Sciatic nerve (tissue), 2 donors: ENCODE measurements at regions not wholly inside any gene's neighbourhood (a gene's known extent, or its start where the extent isn't known, plus 50 kb on each side); places are given as distances from the start of the nearest gene placed in this dataset.
"Not testable (repeated sequence)": the region's sequence is repeated elsewhere in the genome, so short reads cannot be mapped to it uniquely, and the experiment has no call there.

Source experiments
- ATAC-seq: fragments of 200-7000 bp; cut with Tn5 transposase; one replicate; pipeline ENCODE4 v1.9.1; 2020; ENCODE audit warnings: mild to moderate bottlenecking, moderate library complexity
- DNase-seq: peaks from one replicate; pipeline ENCODE4 v3.0.0-alpha.2; 2020; ENCODE audit warnings: low spot score
- intact Hi-C: fragments of 100-400 bp; cut with DNase I; formaldehyde crosslinking; loops from one replicate; pipeline ENCODE4 v1.14.2; 2022
- donor health status: DM: no; HTN: no; CAD: no.
- donor health status: DM: no; HTN: no; CAD: no.

GRCh38 chr1:87436115-87436514 is 107.4 kb downstream of the LMO4 start:
- ATAC-seq = peak; percentile 47
- intact Hi-C loops, DNase-seq: not testable (repeated sequence)

- peak; percentile 47 for ATAC-seq
- intact Hi-C loops = no loop called here
Measured at GRCh38 chr1:87436534-87436933, 107.9 kb downstream of the LMO4 start.

GRCh38 chr1:87437663-87438295 is 109.1 kb downstream of the LMO4 start:
- ATAC-seq = no peak
- no peak for DNase-seq
- intact Hi-C loops = no loop called here

More at GRCh38 chr1:87436534-87436933, 107.9 kb downstream of the LMO4 start:
- DNase-seq = no peak

- no peak for ATAC-seq
- intact Hi-C loops = no loop called here
Measured at GRCh38 chr1:87439821-87440220, 111.1 kb downstream of the LMO4 start.

GRCh38 chr1:87449348-87449963 is 120.8 kb downstream of the LMO4 start:
- ATAC-seq (peak; percentile 40), DNase-seq (no peak)
- intact Hi-C loops = no loop called here

More at GRCh38 chr1:87439821-87440220, 111.1 kb downstream of the LMO4 start:
- no peak for DNase-seq

- DNase-seq (no peak), ATAC-seq (no peak)
- intact Hi-C loops = no loop called here
Measured at GRCh38 chr1:87450136-87450535, 121.5 kb downstream of the LMO4 start.

GRCh38 chr1:87450615-87451209 is 122.0 kb downstream of the LMO4 start:
- DNase-seq (no peak), ATAC-seq (peak; percentile 65)
- intact Hi-C loops = no loop called here

GRCh38 chr1:87451229-87451920 is 122.7 kb downstream of the LMO4 start:
- intact Hi-C loops = no loop called here
- ATAC-seq (peak; percentile 63), DNase-seq (no peak)

GRCh38 chr1:87452648-87453047 is 124.0 kb downstream of the LMO4 start:
- no peak for ATAC-seq
- intact Hi-C loops = no loop called here
- no peak for DNase-seq

GRCh38 chr1:87457408-87457807 is 128.7 kb downstream of the LMO4 start:
- intact Hi-C loops = no loop called here
- ATAC-seq = no peak
- DNase-seq = no peak

GRCh38 chr1:87462894-87463293 is 134.2 kb downstream of the LMO4 start:
- ATAC-seq (no peak), DNase-seq (no peak)
- intact Hi-C loops = no loop called here

GRCh38 chr1:87464022-87464490 is 135.4 kb downstream of the LMO4 start:
- no peak for ATAC-seq
- intact Hi-C loops = no loop called here
- DNase-seq = no peak

- DNase-seq (no peak), ATAC-seq (no peak)
- intact Hi-C loops = no loop called here
Measured at GRCh38 chr1:87466621-87467020, 137.9 kb downstream of the LMO4 start.

GRCh38 chr1:87472716-87473115 is 144.0 kb downstream of the LMO4 start:
- intact Hi-C loops = no loop called here
- DNase-seq (no peak), ATAC-seq (no peak)

- ATAC-seq (no peak), DNase-seq (no peak)
- intact Hi-C loops = no loop called here
Measured at GRCh38 chr1:87473203-87473661, 144.6 kb downstream of the LMO4 start.

GRCh38 chr1:87474098-87474497 is 145.4 kb downstream of the LMO4 start:
- intact Hi-C loops = no loop called here
- no peak for ATAC-seq

GRCh38 chr1:87478231-87478630 is 149.6 kb downstream of the LMO4 start:
- peak; percentile 89 for ATAC-seq
- DNase-seq = peak; percentile 59
- intact Hi-C loops = no loop called here

More at GRCh38 chr1:87474098-87474497, 145.4 kb downstream of the LMO4 start:
- no peak for DNase-seq

GRCh38 chr1:87495147-87495546 is 166.5 kb downstream of the LMO4 start:
- intact Hi-C loops = no loop called here
- ATAC-seq (no peak), DNase-seq (no peak)

GRCh38 chr1:87495870-87496269 is 167.2 kb downstream of the LMO4 start:
- DNase-seq = no peak
- intact Hi-C loops = no loop called here
- ATAC-seq = no peak
